Thoracic aorta (tissue), 2 donors: ENCODE measurements at regions not wholly inside any gene's neighbourhood (a gene's known extent, or its start where the extent isn't known, plus 50 kb on each side); places are given as distances from the start of the nearest gene placed in this dataset.

Experiments used
- ATAC-seq: fragments of 150-250 bp; one replicate; pipeline ENCODE4 v1.8.0; 2017; ENCODE audit warnings: low read depth; ENCODE audit not compliant: insufficient number of reproducible peaks, low FRiP score
- DNase-seq: peaks from one replicate; pipeline ENCODE4 v3.0.0-alpha.2; 2020; ENCODE audit warnings: low spot score
- H3K27ac ChIP-seq, 2 donors: fragments of 200-600 bp; sonication (generic); 1 replicate in 1 of 2; 2 replicates in 1 of 2; pipeline ENCODE4 v1.5.1; 2016; ENCODE audit warnings: mild to moderate bottlenecking in 2 of 2, moderate library complexity in 2 of 2
- H3K27me3 ChIP-seq: fragments of 200-600 bp; sonication (generic); replicated peaks from 2 replicates; pipeline ENCODE4 v1.6.0; 2016; ENCODE audit warnings: mild to moderate bottlenecking; ENCODE audit not compliant: insufficient read depth
- H3K36me3 ChIP-seq: fragments of 200-600 bp; sonication (generic); one replicate; pipeline ENCODE4 v1.5.1; 2016
- H3K4me1 ChIP-seq, 2 donors: fragments of 200-600 bp; sonication (generic); 1 replicate in 1 of 2; 2 replicates in 1 of 2; pipeline versions ENCODE4 v1.5.1 to v1.6.0; 2016; ENCODE audit warnings: low read depth in 2 of 2, mild to moderate bottlenecking in 1 of 2; ENCODE audit not compliant: control insufficient read depth in 1 of 2
- H3K4me3 ChIP-seq: fragments of 200-600 bp; sonication (generic); 2 replicates; pipeline ENCODE4 v1.5.1; 2016; ENCODE audit warnings: mild to moderate bottlenecking
- H3K9me3 ChIP-seq: fragments of 200-600 bp; sonication (generic); 2 replicates; pipeline ENCODE4 v1.5.1; 2016
- CTCF ChIP-seq: fragments of 200-600 bp; sonication (generic); IDR thresholded peaks from one replicate; pipeline ENCODE4 v1.5.1; 2019; ENCODE audit warnings: antibody characterized with exemption

- no peak for ATAC-seq
These were observed 411.5 kb downstream of the TENT5A start for GRCh38 chr6:81340946-81341345.

GRCh38 chr6:81331526-81331925 lies 421.0 kb downstream of the TENT5A start:
- no peak for DNase-seq
- Histone ChIP-seq H3K36me3 (no peaks in the 10 kb centered on the region), H3K27me3 (no peaks in the 10 kb centered on the region), H3K9me3 (no peaks in the 10 kb centered on the region), H3K4me1 (no peaks in the 10 kb centered on the region), H3K27ac (no peak overlapping the region), H3K4me3 (no peak overlapping the region)
- no peak for TF ChIP-seq CTCF
- ATAC-seq: no peak

More at GRCh38 chr6:81340946-81341345, 411.5 kb downstream of the TENT5A start:
- no peak for TF ChIP-seq CTCF
- Histone ChIP-seq H3K27ac (no peak overlapping the region), H3K4me3 (no peak overlapping the region), H3K9me3 (no peaks in the 10 kb centered on the region), H3K4me1 (no peaks in the 10 kb centered on the region), H3K36me3 (no peaks in the 10 kb centered on the region), H3K27me3 (no peaks in the 10 kb centered on the region)
- no peak for DNase-seq

- H3K4me3 ChIP-seq: no peak overlapping the region
- no peaks in the 10 kb centered on the region for H3K36me3 ChIP-seq
- no peak overlapping the region for H3K27ac ChIP-seq
- no peaks in the 10 kb centered on the region for H3K27me3 ChIP-seq
- H3K9me3 ChIP-seq: no peaks in the 10 kb centered on the region
- no peak for ATAC-seq
- no peaks in the 10 kb centered on the region for H3K4me1 ChIP-seq
- no peak for TF ChIP-seq CTCF
- DNase-seq: no peak
These were observed 423.8 kb downstream of the TENT5A start for GRCh38 chr6:81328700-81329099.

GRCh38 chr6:81326881-81327561 lies 425.5 kb downstream of the TENT5A start:
- no peak for DNase-seq
- no peaks in the 10 kb centered on the region for H3K9me3 ChIP-seq
- no peak overlapping the region for H3K4me3 ChIP-seq
- TF ChIP-seq CTCF: no peak
- H3K36me3 ChIP-seq: no peaks in the 10 kb centered on the region
- H3K27ac ChIP-seq: no peak overlapping the region
- no peak for ATAC-seq
- no peaks in the 10 kb centered on the region for H3K27me3 ChIP-seq
- H3K4me1 ChIP-seq: no peaks in the 10 kb centered on the region

GRCh38 chr6:81309811-81310210 lies 442.7 kb downstream of the TENT5A start:
- H3K36me3 ChIP-seq: no peaks in the 10 kb centered on the region
- no peak overlapping the region for H3K4me3 ChIP-seq
- H3K27me3 ChIP-seq: no peaks in the 10 kb centered on the region
- H3K9me3 ChIP-seq: peaks cover 12% of the 10 kb centered on the region
- peaks cover 0 to 3% of the 10 kb centered on the region in 2 donors for H3K4me1 ChIP-seq
- no peak overlapping the region for H3K27ac ChIP-seq
- ATAC-seq: no peak
- no peak for DNase-seq
- no peak for TF ChIP-seq CTCF
